ENCODE measurements at regions not wholly inside any gene's neighbourhood (a gene's known extent, or its start where the extent isn't known, plus 50 kb on each side); places are given as distances from the start of the nearest gene placed in this dataset.

GRCh38 chr10:105727131-105727530 is 1086.0 kb downstream of the SORCS3 start:
- DNase-seq (ENCODE audit: low spot score), result no peak

- no peak for DNase-seq (ENCODE audit: low spot score)
Observed at GRCh38 chr10:105726149-105726548, 1085.1 kb downstream of the SORCS3 start.

- DNase-seq (ENCODE audit: low spot score), result no peak
Observed at GRCh38 chr10:105725007-105725406, 1083.9 kb downstream of the SORCS3 start.

- no peak for DNase-seq (ENCODE audit: low spot score)
Observed at GRCh38 chr10:105718207-105718995, 1077.3 kb downstream of the SORCS3 start.

GRCh38 chr10:105714728-105715127 is 1073.6 kb downstream of the SORCS3 start:
- DNase-seq (ENCODE audit: low spot score), result no peak

- DNase-seq (ENCODE audit: low spot score), result no peak
Observed at GRCh38 chr10:105707603-105708002, 1066.5 kb downstream of the SORCS3 start.

GRCh38 chr10:105706281-105707026 is 1065.4 kb downstream of the SORCS3 start:
- no peak for DNase-seq (ENCODE audit: low spot score)

GRCh38 chr10:105702211-105702610 is 1061.1 kb downstream of the SORCS3 start:
- no peak for DNase-seq (ENCODE audit: low spot score)

GRCh38 chr10:105700218-105700617 is 1059.1 kb downstream of the SORCS3 start:
- no peak for DNase-seq (ENCODE audit: low spot score)

- no peak for DNase-seq (ENCODE audit: low spot score)
Observed at GRCh38 chr10:105699504-105699903, 1058.4 kb downstream of the SORCS3 start.

GRCh38 chr10:105698592-105698991 is 1057.5 kb downstream of the SORCS3 start:
- DNase-seq (ENCODE audit: low spot score), result no peak

- DNase-seq (ENCODE audit: low spot score), result no peak
Observed at GRCh38 chr10:105697290-105697780, 1056.2 kb downstream of the SORCS3 start.

- DNase-seq (ENCODE audit: low spot score), result no peak
Observed at GRCh38 chr10:105691811-105692210, 1050.7 kb downstream of the SORCS3 start.

- no peak for DNase-seq (ENCODE audit: low spot score)
Observed at GRCh38 chr10:105682911-105683310, 1041.8 kb downstream of the SORCS3 start.

GRCh38 chr10:105681051-105681450 is 1040.0 kb downstream of the SORCS3 start:
- no peak for DNase-seq (ENCODE audit: low spot score)

GRCh38 chr10:105679781-105680180 is 1038.7 kb downstream of the SORCS3 start:
- DNase-seq (ENCODE audit: low spot score), result no peak

- DNase-seq (ENCODE audit: low spot score), result no peak
Observed at GRCh38 chr10:105675333-105675732, 1034.2 kb downstream of the SORCS3 start.

- DNase-seq (ENCODE audit: low spot score), result no peak
Observed at GRCh38 chr10:105674448-105674847, 1033.4 kb downstream of the SORCS3 start.

GRCh38 chr10:105658696-105659095 is 1017.6 kb downstream of the SORCS3 start:
- no peak for DNase-seq (ENCODE audit: low spot score)

- DNase-seq (ENCODE audit: low spot score), result no peak
Observed at GRCh38 chr10:105656856-105657255, 1015.8 kb downstream of the SORCS3 start.

GRCh38 chr10:105650306-105650705 is 1009.2 kb downstream of the SORCS3 start:
- no peak for DNase-seq (ENCODE audit: low spot score)

GRCh38 chr10:105647354-105647753 is 1006.3 kb downstream of the SORCS3 start:
- DNase-seq (ENCODE audit: low spot score), result no peak

- no peak for DNase-seq (ENCODE audit: low spot score)
Observed at GRCh38 chr10:105644978-105645377, 1003.9 kb downstream of the SORCS3 start.
